Transverse colon (tissue), 4 donors: ENCODE measurements at regions not wholly inside any gene's neighbourhood (a gene's known extent, or its start where the extent isn't known, plus 50 kb on each side); places are given as distances from the start of the nearest gene placed in this dataset.

ENCODE experiments used
- CTCF ChIP-seq, 5 experiments: fragments of 200-600 bp in 3 of 5; fragments of 450-650 bp in 2 of 5; sonication (generic) in 3 of 5; IDR thresholded peaks; 1 replicate in 2 of 5; 2 replicates in 3 of 5; pipeline ENCODE4 v1.5.1; 2016 to 2017; ENCODE audit warnings: antibody characterized with exemption in 5 of 5, inconsistent platforms in 3 of 5, mild to moderate bottlenecking in 2 of 5, moderate library complexity in 1 of 5
- EP300 ChIP-seq: sonication (generic); formaldehyde crosslinking; IDR thresholded peaks from one replicate; pipeline ENCODE4 v1.6.1; 2017; ENCODE audit warnings: antibody characterized with exemption, low read depth
- POLR2A ChIP-seq: fragments of 450-650 bp; IDR thresholded peaks from one replicate; pipeline ENCODE4 v1.6.1; 2016; ENCODE audit warnings: antibody characterized with exemption, mild to moderate bottlenecking, moderate library complexity
- POLR2AphosphoS5 ChIP-seq, 3 donors: sonication (generic); formaldehyde crosslinking; IDR thresholded peaks; one replicate each; pipeline ENCODE4 v1.6.1; 2016; ENCODE audit warnings: antibody characterized with exemption in 3 of 3

- no peak for TF ChIP-seq POLR2AphosphoS5 (IDR thresholded peaks at IDR 0.05)
- no peak for TF ChIP-seq CTCF (IDR thresholded peaks at IDR 0.05)
- no peak for TF ChIP-seq POLR2A
- TF ChIP-seq EP300, result no peak
Measured at GRCh38 chr4:141812158-141812557, 175.8 kb downstream of the IL15 start.
